Lower leg skin (tissue), 3 donors: ENCODE measurements at regions not wholly inside any gene's neighbourhood (a gene's known extent, or its start where the extent isn't known, plus 50 kb on each side); places are given as distances from the start of the nearest gene placed in this dataset.

Experiments
- CTCF ChIP-seq, 3 donors: fragments of 450-650 bp; IDR thresholded peaks; one replicate each; pipeline ENCODE4 v1.5.1; 2016; ENCODE audit warnings: antibody characterized with exemption in 3 of 3, mild to moderate bottlenecking in 3 of 3, moderate library complexity in 2 of 3
- POLR2A ChIP-seq, 2 donors: fragments of 450-650 bp; IDR thresholded peaks; one replicate each; pipeline ENCODE4 v1.6.1; 2016 to 2017; ENCODE audit warnings: antibody characterized with exemption in 2 of 2, mild to moderate bottlenecking in 1 of 2, moderate library complexity in 1 of 2

GRCh38 chr1:218156595-218156994 is 128.5 kb upstream of the RRP15 start:
- TF ChIP-seq CTCF (IDR thresholded peaks at IDR 0.05) (no peak), POLR2A (IDR thresholded peaks at IDR 0.05) (no peak)
